Type B pancreatic cell (in vitro differentiated cells): ENCODE measurements at regions not wholly inside any gene's neighbourhood (a gene's known extent, or its start where the extent isn't known, plus 50 kb on each side); places are given as distances from the start of the nearest gene placed in this dataset.

Experiments
- DNase-seq: peaks from one replicate; pipeline ENCODE4 v3.0.0; 2021; ENCODE audit warnings: mixed read lengths; ENCODE audit not compliant: unreplicated experiment; ENCODE audit errors: extremely low spot score
- H3K27ac Mint-ChIP-seq: 2 replicates; pipeline ENCODE4 v1.8.0; 2021; ENCODE audit warnings: mild to moderate bottlenecking, mixed read lengths
- H3K27me3 Mint-ChIP-seq: 2 replicates; pipeline ENCODE4 v1.8.0; 2021; ENCODE audit warnings: mixed read lengths
- H3K36me3 Mint-ChIP-seq: 2 replicates; pipeline ENCODE4 v1.8.0; 2021; ENCODE audit warnings: mixed read lengths
- H3K4me1 Mint-ChIP-seq: one replicate; pipeline ENCODE4 v1.8.0; 2021; ENCODE audit warnings: mixed read lengths; ENCODE audit not compliant: unreplicated experiment
- H3K4me3 Mint-ChIP-seq: 2 replicates; pipeline ENCODE4 v1.8.0; 2021; ENCODE audit warnings: mild to moderate bottlenecking, mixed read lengths
- H3K9me3 Mint-ChIP-seq: 2 replicates; pipeline ENCODE4 v1.8.0; 2021; ENCODE audit warnings: mixed read lengths
- TF ChIP-seq, protein P1 (sequence below): fragments of 200-600 bp; sonication (generic); conservative IDR thresholded peaks from 2 replicates; pipeline ENCODE4 v1.5.0; 2021; ENCODE audit warnings: antibody characterized with exemption, mild to moderate bottlenecking

DNA sequence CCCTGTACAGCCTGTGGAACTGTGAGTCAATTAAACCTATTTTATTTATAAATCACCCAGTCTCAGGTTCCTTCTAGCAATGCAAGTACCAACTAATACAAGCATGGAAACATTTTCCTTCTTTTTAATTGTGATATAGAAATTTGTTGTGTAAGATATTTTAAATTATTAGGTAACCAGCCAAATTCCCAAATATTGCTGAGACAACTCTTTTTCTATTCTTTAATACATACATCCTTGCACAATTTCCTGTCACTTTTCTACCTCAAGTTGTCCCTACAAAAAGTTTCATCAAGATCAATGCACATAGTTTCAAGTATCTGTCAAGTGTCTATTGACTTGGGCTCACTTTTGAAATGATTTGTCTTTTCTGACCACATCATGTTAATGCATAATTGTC is 488.6 kb downstream of the ACTL7B start:
- no peaks in the 10 kb centered on the region for H3K36me3 Mint-ChIP-seq
- peaks cover 5% of the 10 kb centered on the region for H3K9me3 Mint-ChIP-seq
- TF ChIP-seq, protein P1, sequence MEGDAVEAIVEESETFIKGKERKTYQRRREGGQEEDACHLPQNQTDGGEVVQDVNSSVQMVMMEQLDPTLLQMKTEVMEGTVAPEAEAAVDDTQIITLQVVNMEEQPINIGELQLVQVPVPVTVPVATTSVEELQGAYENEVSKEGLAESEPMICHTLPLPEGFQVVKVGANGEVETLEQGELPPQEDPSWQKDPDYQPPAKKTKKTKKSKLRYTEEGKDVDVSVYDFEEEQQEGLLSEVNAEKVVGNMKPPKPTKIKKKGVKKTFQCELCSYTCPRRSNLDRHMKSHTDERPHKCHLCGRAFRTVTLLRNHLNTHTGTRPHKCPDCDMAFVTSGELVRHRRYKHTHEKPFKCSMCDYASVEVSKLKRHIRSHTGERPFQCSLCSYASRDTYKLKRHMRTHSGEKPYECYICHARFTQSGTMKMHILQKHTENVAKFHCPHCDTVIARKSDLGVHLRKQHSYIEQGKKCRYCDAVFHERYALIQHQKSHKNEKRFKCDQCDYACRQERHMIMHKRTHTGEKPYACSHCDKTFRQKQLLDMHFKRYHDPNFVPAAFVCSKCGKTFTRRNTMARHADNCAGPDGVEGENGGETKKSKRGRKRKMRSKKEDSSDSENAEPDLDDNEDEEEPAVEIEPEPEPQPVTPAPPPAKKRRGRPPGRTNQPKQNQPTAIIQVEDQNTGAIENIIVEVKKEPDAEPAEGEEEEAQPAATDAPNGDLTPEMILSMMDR, result no peak
- peaks cover 2% of the 10 kb centered on the region for H3K27me3 Mint-ChIP-seq
- DNase-seq, result no peak
- H3K4me1 Mint-ChIP-seq, result no peaks in the 10 kb centered on the region
- no peak overlapping the region for H3K4me3 Mint-ChIP-seq
- no peak overlapping the region for H3K27ac Mint-ChIP-seq

DNA sequence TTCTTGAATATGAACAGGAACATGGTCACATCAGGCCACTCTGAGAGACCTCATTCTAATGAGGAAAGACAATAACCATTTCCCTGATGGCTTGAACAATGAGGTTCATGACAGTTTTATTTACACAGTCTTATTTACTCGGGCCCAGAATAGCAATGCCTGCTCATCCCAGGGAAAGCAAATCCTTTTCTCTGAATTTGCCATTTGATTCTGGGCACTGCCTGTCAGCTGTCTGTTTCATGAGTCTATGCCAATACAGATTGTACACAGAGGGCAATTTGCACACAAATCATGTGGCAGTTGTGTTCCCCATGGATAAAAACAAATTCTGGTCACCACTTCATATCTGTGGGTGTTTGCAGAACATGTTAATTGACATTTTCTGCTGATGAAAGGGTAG is 492.5 kb downstream of the ACTL7B start:
- no peak overlapping the region for H3K4me3 Mint-ChIP-seq
- H3K4me1 Mint-ChIP-seq, result peaks cover 5% of the 10 kb centered on the region
- TF ChIP-seq, protein P1, result no peak
- peaks cover 6% of the 10 kb centered on the region for H3K9me3 Mint-ChIP-seq
- peaks cover 2% of the 10 kb centered on the region for H3K27me3 Mint-ChIP-seq
- no peak overlapping the region for H3K27ac Mint-ChIP-seq
- H3K36me3 Mint-ChIP-seq, result no peaks in the 10 kb centered on the region
- DNase-seq, result no peak

DNA sequence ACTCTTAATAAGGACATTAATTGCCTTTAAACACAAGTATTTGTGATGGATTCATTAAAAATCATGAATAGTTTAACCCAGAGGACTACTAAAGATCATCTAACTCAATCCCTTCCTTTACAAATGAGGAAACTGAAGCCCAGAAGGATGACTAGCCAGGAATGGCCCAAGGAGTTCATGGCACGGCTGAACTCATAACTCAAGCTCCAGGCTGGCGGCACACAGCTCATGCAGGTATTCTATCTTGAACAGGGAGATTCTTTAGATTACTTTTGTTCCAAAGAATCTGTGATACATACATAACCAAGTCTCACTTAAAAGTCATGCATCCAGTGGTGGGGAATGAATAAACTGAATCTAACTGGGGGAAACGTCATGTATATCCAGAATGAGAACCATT is 495.5 kb downstream of the ACTL7B start:
- DNase-seq, result no peak
- Mint-ChIP-seq H3K4me1 (peaks cover 5% of the 10 kb centered on the region), H3K27ac (no peak overlapping the region), H3K9me3 (peaks cover 6% of the 10 kb centered on the region), H3K36me3 (no peaks in the 10 kb centered on the region), H3K27me3 (peaks cover 2% of the 10 kb centered on the region), H3K4me3 (no peak overlapping the region)
- TF ChIP-seq, protein P1, result no peak

- TF ChIP-seq, protein P1, result no peak
- Mint-ChIP-seq H3K4me1 (peaks cover 5% of the 10 kb centered on the region), H3K27me3 (peaks cover 2% of the 10 kb centered on the region), H3K36me3 (no peaks in the 10 kb centered on the region), H3K9me3 (peaks cover 6% of the 10 kb centered on the region), H3K27ac (no peak overlapping the region), H3K4me3 (no peak overlapping the region)
- no peak for DNase-seq
Observed at GRCh38 chr9:108356806-108357205, 499.0 kb downstream of the ACTL7B start.

DNA sequence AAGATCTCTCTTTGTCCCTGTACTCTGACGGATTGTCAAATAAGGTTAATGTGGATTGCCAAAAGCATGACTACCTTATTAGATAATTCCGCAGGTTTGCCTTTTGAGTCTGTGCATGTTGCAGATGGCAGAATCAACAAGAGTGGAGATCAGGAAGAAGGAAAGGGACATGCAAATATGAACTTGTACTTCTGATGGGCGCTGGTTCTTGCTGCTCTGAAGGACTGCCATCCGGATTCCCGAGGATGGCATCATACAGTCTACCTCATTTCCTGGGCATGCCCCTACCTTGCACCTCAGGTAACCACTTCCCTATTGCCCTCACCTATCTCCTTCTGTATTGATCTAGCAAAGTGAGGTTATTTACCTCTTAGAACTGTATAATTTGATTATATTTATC is 504.2 kb downstream of the ACTL7B start:
- TF ChIP-seq, protein P1, result no peak
- Mint-ChIP-seq H3K27ac (no peak overlapping the region), H3K4me3 (no peak overlapping the region), H3K4me1 (no peaks in the 10 kb centered on the region), H3K36me3 (no peaks in the 10 kb centered on the region), H3K9me3 (no peaks in the 10 kb centered on the region), H3K27me3 (no peaks in the 10 kb centered on the region)
- no peak for DNase-seq

- Mint-ChIP-seq H3K4me3 (no peak overlapping the region), H3K4me1 (no peaks in the 10 kb centered on the region), H3K27ac (no peak overlapping the region), H3K9me3 (no peaks in the 10 kb centered on the region), H3K27me3 (no peaks in the 10 kb centered on the region), H3K36me3 (no peaks in the 10 kb centered on the region)
- TF ChIP-seq, protein P1, result no peak
- DNase-seq, result no peak
Observed at GRCh38 chr9:108347463-108348188, 508.2 kb downstream of the ACTL7B start.
